H9 (cell line): ENCODE measurements at regions not wholly inside any gene's neighbourhood (a gene's known extent, or its start where the extent isn't known, plus 50 kb on each side); places are given as distances from the start of the nearest gene placed in this dataset.

Experiments used
- DNase-seq: peaks from one replicate; pipeline ENCODE4 v3.0.0-alpha.2; 2017
- H2AFZ ChIP-seq: one replicate; pipeline ENCODE4 v1.6.1; 2013; ENCODE audit warnings: mild to moderate bottlenecking, low read length, control low read depth, moderate library complexity
- H2AK5ac ChIP-seq: 2 replicates; pipeline ENCODE4 v1.6.1; 2013; ENCODE audit warnings: low read length, control low read depth, mixed read lengths; ENCODE audit not compliant: insufficient read length
- H2BK120ac ChIP-seq: one replicate; pipeline ENCODE4 v1.6.1; 2013; ENCODE audit warnings: low read depth, mild to moderate bottlenecking, low read length, control low read depth, inconsistent platforms; ENCODE audit not compliant: poor library complexity, severe bottlenecking
- H2BK12ac ChIP-seq: 2 replicates; pipeline ENCODE4 v1.6.1; 2013; ENCODE audit warnings: low read length, control low read depth, mixed read lengths, low read depth; ENCODE audit not compliant: insufficient read length
- H2BK15ac ChIP-seq: 2 replicates; pipeline ENCODE4 v1.6.1; 2013; ENCODE audit warnings: low read depth, low read length, control low read depth
- H2BK20ac ChIP-seq: one replicate; pipeline ENCODE4 v1.6.1; 2013; ENCODE audit warnings: low read depth, mild to moderate bottlenecking, low read length, control low read depth, inconsistent platforms; ENCODE audit not compliant: poor library complexity, severe bottlenecking
- H2BK5ac ChIP-seq: 2 replicates; pipeline ENCODE4 v1.6.1; 2013; ENCODE audit warnings: low read length, control low read depth, mixed read lengths; ENCODE audit not compliant: insufficient read length
- H3K14ac ChIP-seq: 2 replicates; pipeline ENCODE4 v1.6.1; 2013; ENCODE audit warnings: low read length, control low read depth; ENCODE audit not compliant: insufficient read depth
- H3K18ac ChIP-seq: 2 replicates; pipeline ENCODE4 v1.6.1; 2013; ENCODE audit warnings: low read depth, mild to moderate bottlenecking, mixed read lengths, low read length, control low read depth; ENCODE audit not compliant: insufficient read length
- H3K23ac ChIP-seq: 2 replicates; pipeline ENCODE4 v1.6.1; 2013; ENCODE audit warnings: low read length, control low read depth, mixed read lengths, low read depth; ENCODE audit not compliant: insufficient read length
- H3K23me2 ChIP-seq: 2 replicates; pipeline ENCODE4 v1.6.1; 2013; ENCODE audit warnings: low read depth, mild to moderate bottlenecking, mixed read lengths, low read length, control low read depth; ENCODE audit not compliant: insufficient read length, poor library complexity, severe bottlenecking
- H3K27ac ChIP-seq: 2 replicates; pipeline ENCODE4 v1.5.1; 2013; ENCODE audit warnings: low read length, control low read depth, mixed read lengths, low read depth; ENCODE audit not compliant: insufficient read length
- H3K27me3 ChIP-seq: 2 replicates; pipeline ENCODE4 v1.6.1; 2013; ENCODE audit warnings: low read length, control low read depth, inconsistent platforms; ENCODE audit not compliant: insufficient read depth
- H3K4ac ChIP-seq: 2 replicates; pipeline ENCODE4 v1.6.1; 2013; ENCODE audit warnings: low read depth, mild to moderate bottlenecking, control low read depth, inconsistent platforms, low read length, moderate library complexity
- H3K4me1 ChIP-seq: 2 replicates; pipeline ENCODE4 v1.6.1; 2013; ENCODE audit warnings: low read length, control low read depth, inconsistent platforms; ENCODE audit not compliant: insufficient read depth
- H3K4me2 ChIP-seq: 2 replicates; pipeline ENCODE4 v1.6.1; 2013; ENCODE audit warnings: low read length, control low read depth, mixed read lengths; ENCODE audit not compliant: insufficient read length, insufficient read depth
- H3K56ac ChIP-seq: 2 replicates; pipeline ENCODE4 v1.6.1; 2013; ENCODE audit warnings: low read depth, mild to moderate bottlenecking, mixed read lengths, low read length, control low read depth; ENCODE audit not compliant: insufficient read length
- H3K79me1 ChIP-seq: 2 replicates; pipeline ENCODE4 v1.6.1; 2013; ENCODE audit warnings: low read depth, mild to moderate bottlenecking, moderate library complexity, low read length, control low read depth, inconsistent platforms; ENCODE audit not compliant: insufficient read depth, poor library complexity, severe bottlenecking
- H3K79me2 ChIP-seq: 2 replicates; pipeline ENCODE4 v1.6.1; 2013; ENCODE audit warnings: low read length, control low read depth, inconsistent platforms; ENCODE audit not compliant: insufficient read depth
- H3K9ac ChIP-seq: 2 replicates; pipeline ENCODE4 v1.6.1; 2013; ENCODE audit warnings: low read length, control low read depth, mixed read lengths; ENCODE audit not compliant: insufficient read length; ENCODE audit errors: extremely low read depth
- H3K9me3 ChIP-seq: one replicate; pipeline ENCODE4 v1.6.1; 2013; ENCODE audit warnings: low read depth, low read length, inconsistent platforms; ENCODE audit not compliant: control insufficient read depth
- H3T11ph ChIP-seq: one replicate; pipeline ENCODE4 v1.6.1; 2013; ENCODE audit warnings: mild to moderate bottlenecking, low read length, control low read depth, inconsistent platforms
- H4K20me1 ChIP-seq: one replicate; pipeline ENCODE4 v1.6.1; 2013; ENCODE audit not compliant: control insufficient read depth, insufficient read length, insufficient read depth
- H4K5ac ChIP-seq: 2 replicates; pipeline ENCODE4 v1.6.1; 2013; ENCODE audit warnings: low read depth, mild to moderate bottlenecking, mixed read lengths, low read length, control low read depth; ENCODE audit not compliant: insufficient read length
- H4K8ac ChIP-seq: replicated peaks from 2 replicates; pipeline ENCODE4 v1.6.1; 2013; ENCODE audit warnings: low read length, control low read depth, mixed read lengths, low read depth; ENCODE audit not compliant: insufficient read length
- H4K91ac ChIP-seq: 2 replicates; pipeline ENCODE4 v1.6.1; 2013; ENCODE audit warnings: low read depth, mild to moderate bottlenecking, moderate library complexity, mixed read lengths, low read length, control low read depth; ENCODE audit not compliant: insufficient read length
- H3K27ac Mint-ChIP-seq, 3 experiments: 2 replicates in 2 of 3; 3 replicates in 1 of 3; pipeline ENCODE4 v1.8.0; 2020 to 2021; ENCODE audit warnings: mixed read lengths in 3 of 3, mild to moderate bottlenecking in 1 of 3, moderate library complexity in 1 of 3
- H3K27me3 Mint-ChIP-seq: 2 replicates; pipeline ENCODE4 v1.8.0; 2021; ENCODE audit warnings: low read depth, mild to moderate bottlenecking, moderate library complexity, mixed read lengths
- H3K36me3 Mint-ChIP-seq, 3 experiments: 2 replicates in 2 of 3; 3 replicates in 1 of 3; pipeline ENCODE4 v1.8.0; 2020 to 2021; ENCODE audit warnings: low read depth in 3 of 3, mixed read lengths in 3 of 3; ENCODE audit not compliant: insufficient read depth in 1 of 3
- H3K4me1 Mint-ChIP-seq, 2 experiments: 2 replicates each; pipeline ENCODE4 v1.8.0; 2020; ENCODE audit warnings: mixed read lengths in 2 of 2
- H3K4me3 Mint-ChIP-seq, 2 experiments: 2 replicates in 1 of 2; 3 replicates in 1 of 2; pipeline ENCODE4 v1.8.0; 2020 to 2021; ENCODE audit warnings: mild to moderate bottlenecking in 2 of 2, mixed read lengths in 2 of 2, moderate library complexity in 1 of 2
- H3K9me3 Mint-ChIP-seq, 2 experiments: 2 replicates in 1 of 2; 3 replicates in 1 of 2; pipeline ENCODE4 v1.8.0; 2020; ENCODE audit warnings: mild to moderate bottlenecking in 2 of 2, mixed read lengths in 2 of 2, moderate library complexity in 1 of 2
- CTCF ChIP-seq: fragments of 200-600 bp; sonication (generic); conservative IDR thresholded peaks from 3 replicates; pipeline ENCODE4 v1.8.0; 2021; ENCODE audit warnings: antibody characterized with exemption, mild to moderate bottlenecking
- WGBS: extraction: QIAGEN DNeasy Blood & Tissue Kit; methylation state at CpG from one replicate; pipeline ENCODE4 v1.1.7; 2013; ENCODE audit warnings: missing lambda C conversion rate, low lambda C conversion rate, mixed read lengths; ENCODE audit not compliant: insufficient read length; ENCODE audit errors: extremely low coverage; 5-methylcytosine and 5-hydroxymethylcytosine counted together

- no peak overlapping the region for H2BK20ac ChIP-seq
- H3K4me2 ChIP-seq, result no peak overlapping the region
- no peak overlapping the region for H2BK5ac ChIP-seq
- peaks cover 2 to 6% of the 10 kb centered on the region in 2 experiments for H3K4me1 Mint-ChIP-seq
- no peak overlapping the region for H3K4me3 Mint-ChIP-seq
- no peak overlapping the region for H2AK5ac ChIP-seq
- H3T11ph ChIP-seq, result no peak overlapping the region
- H3K27me3 Mint-ChIP-seq, result no peaks in the 10 kb centered on the region; the same call in none of the 2 replicates
- no peak for DNase-seq
- no peak overlapping the region for H3K23ac ChIP-seq
- no peak overlapping the region for H3K56ac ChIP-seq
- H3K18ac ChIP-seq, result no peak overlapping the region
- H3K23me2 ChIP-seq, result no peaks in the 10 kb centered on the region
- H3K79me1 ChIP-seq, result no peaks in the 10 kb centered on the region
- H4K20me1 ChIP-seq, result no peaks in the 10 kb centered on the region
- H3K79me2 ChIP-seq, result no peaks in the 10 kb centered on the region
- no peaks in the 10 kb centered on the region for H3K27me3 ChIP-seq
- no peak overlapping the region for H4K8ac ChIP-seq
- WGBS, result no CpG with 5 or more reads among the region's 1 CpG
- no peak overlapping the region for H4K5ac ChIP-seq
- no peak for TF ChIP-seq CTCF
- peaks cover 0 to 2% of the 10 kb centered on the region in 2 experiments; a peak in 1 of 5 replicates for H3K9me3 Mint-ChIP-seq
- no peak overlapping the region for H3K4ac ChIP-seq
- H2BK12ac ChIP-seq, result no peak overlapping the region
- H3K36me3 Mint-ChIP-seq, result no peaks in the 10 kb centered on the region; a peak in 1 of 7 replicates
- no peaks in the 10 kb centered on the region for H3K9me3 ChIP-seq
- H2AFZ ChIP-seq, result no peak overlapping the region
- no peak overlapping the region for H2BK15ac ChIP-seq
- no peak overlapping the region for H4K91ac ChIP-seq
- H3K4me1 ChIP-seq, result no peaks in the 10 kb centered on the region
- H2BK120ac ChIP-seq, result no peak overlapping the region
- H3K27ac Mint-ChIP-seq, result no peak overlapping the region
- no peak overlapping the region for H3K27ac ChIP-seq
- no peak overlapping the region for H3K9ac ChIP-seq
- H3K14ac ChIP-seq, result no peak overlapping the region
These were observed 317.1 kb upstream of the SOX9 start for GRCh38 chr17:71803656-71804284.
